A549 (cell line): ENCODE measurements at regions not wholly inside any gene's neighbourhood (a gene's known extent, or its start where the extent isn't known, plus 50 kb on each side); places are given as distances from the start of the nearest gene placed in this dataset.

Source experiments
- ATAC-seq, 2 experiments: fragments of 200-7000 bp in 1 of 2; fragments of >200 bp in 1 of 2; cut with Nextera tagmentation in 1 of 2; cut with Tn5 transposase in 1 of 2; 3 replicates each; pipeline versions ENCODE4 v1.8.0 to v1.9.1; 2018 to 2020; ENCODE audit warnings: mild to moderate bottlenecking in 1 of 2, moderate library complexity in 1 of 2
- CTCF ChIA-PET: fragments of 300-600 bp; sonication (Branson Sonifier 250); formaldehyde crosslinking; extraction: SDS; loops from one replicate; lab custom pipeline; 2021; ENCODE audit warnings: antibody characterized with exemption, inconsistent platforms; lab: Yijun Ruan, JAX
- POLR2A ChIA-PET: fragments of 350-600 bp; formaldehyde crosslinking; extraction: SDS; loops from one replicate; lab custom pipeline; 2021; ENCODE audit warnings: antibody characterized with exemption, inconsistent platforms; lab: Yijun Ruan, JAX
- DNase-seq, 2 experiments: peaks; one replicate each; pipeline versions ENCODE4 v3.0.0 to v3.0.0-alpha.2; 2011 to 2016; ENCODE audit warnings: low read depth in 1 of 2, low spot score in 1 of 2
- FAIRE-seq: peaks from 2 replicates; lab custom pipeline; 2011; peaks lifted over from hg19 to GRCh38; lab: Jason Lieb, UNC
- H3K27ac ChIP-seq, 2 experiments: fragments of >200 bp; sonication (Bioruptor Twin); formaldehyde crosslinking; 3 replicates each; pipeline ENCODE4 v1.5.1; 2016 to 2017
- H3K4me1 ChIP-seq: fragments of >200 bp; sonication (Bioruptor Twin); formaldehyde crosslinking; 3 replicates; pipeline ENCODE4 v1.6.1; 2016
- H3K4me2 ChIP-seq: fragments of >200 bp; sonication (Bioruptor Twin); formaldehyde crosslinking; 3 replicates; pipeline ENCODE4 v1.6.1; 2016
- H3K4me3 ChIP-seq: fragments of >200 bp; sonication (Bioruptor Twin); formaldehyde crosslinking; 3 replicates; pipeline ENCODE4 v1.5.1; 2016
- H3K9me3 ChIP-seq: fragments of >200 bp; sonication (Bioruptor Twin); formaldehyde crosslinking; 3 replicates; pipeline ENCODE4 v1.6.1; 2016
- BHLHE40 ChIP-seq: IDR thresholded peaks from 2 replicates; pipeline ENCODE4 v1.6.1; 2012; ENCODE audit warnings: low read depth, low read length, inconsistent platforms
- CEBPB ChIP-seq, 2 experiments: fragments of >200 bp in 1 of 2; sonication (Bioruptor Twin) in 1 of 2; formaldehyde crosslinking in 1 of 2; IDR thresholded peaks; 2 replicates each; pipeline ENCODE4 v1.6.1; 2012 to 2016
- CHD2 ChIP-seq: fragments of 150-350 bp; IDR thresholded peaks from 2 replicates; pipeline ENCODE4 v1.6.1; 2014; ENCODE audit warnings: low read length; ENCODE audit not compliant: partially characterized antibody
- EHF ChIP-seq: fragments of 250-450 bp; sonication (Bioruptor Pico); IDR thresholded peaks from 2 replicates; pipeline ENCODE4 v1.5.0; 2020; ENCODE audit warnings: mild to moderate bottlenecking
- EP300 ChIP-seq, 2 experiments: fragments of >200 bp; sonication (Bioruptor Twin); formaldehyde crosslinking; IDR thresholded peaks; 2 replicates in 1 of 2; 3 replicates in 1 of 2; pipeline ENCODE4 v1.6.1; 2016 to 2017
- HEYL ChIP-seq: fragments of 250-450 bp; sonication (Bioruptor Pico); IDR thresholded peaks from 2 replicates; pipeline ENCODE4 v1.8.0; 2021; ENCODE audit warnings: mild to moderate bottlenecking, moderate library complexity
- HOXA7 ChIP-seq: fragments of 250-450 bp; sonication (Bioruptor Pico); IDR thresholded peaks from 2 replicates; pipeline ENCODE4 v1.5.0; 2020; ENCODE audit warnings: mild to moderate bottlenecking, moderate library complexity
- HOXB13 ChIP-seq: fragments of 250-450 bp; sonication (Bioruptor Pico); IDR thresholded peaks from 2 replicates; pipeline ENCODE4 v1.5.0; 2020; ENCODE audit warnings: low read depth, mild to moderate bottlenecking, moderate library complexity
- HOXB5 ChIP-seq: fragments of 250-450 bp; sonication (Bioruptor Pico); IDR thresholded peaks from 2 replicates; pipeline ENCODE4 v1.5.0; 2020; ENCODE audit warnings: mild to moderate bottlenecking, moderate library complexity
- KDM1A ChIP-seq: fragments of 200-600 bp; sonication (generic); IDR thresholded peaks from 2 replicates; pipeline ENCODE4 v1.6.1; 2016; ENCODE audit warnings: low read depth, mild to moderate bottlenecking
- KDM5A ChIP-seq: fragments of 200-600 bp; sonication (generic); IDR thresholded peaks from 2 replicates; pipeline ENCODE4 v1.6.1; 2016; ENCODE audit warnings: antibody characterized with exemption, mild to moderate bottlenecking
- MAZ ChIP-seq: fragments of 150-350 bp; IDR thresholded peaks from 2 replicates; pipeline ENCODE4 v1.6.1; 2014; ENCODE audit warnings: antibody characterized with exemption, low read depth, low read length, borderline replicate concordance
- MYC ChIP-seq: IDR thresholded peaks from 2 replicates; pipeline ENCODE4 v1.6.1; 2012; ENCODE audit warnings: mild to moderate bottlenecking, inconsistent platforms, low read length, improper control_type of control experiment, borderline replicate concordance
- NFE2L2 ChIP-seq: fragments of 150-350 bp; conservative IDR thresholded peaks from 2 replicates; pipeline ENCODE4 v1.6.1; 2014; ENCODE audit warnings: low read length
- POLR2AphosphoS2 ChIP-seq: conservative IDR thresholded peaks from 2 replicates; pipeline ENCODE4 v1.6.1; 2012; ENCODE audit warnings: low read length, improper control_type of control experiment, inconsistent platforms
- RAD21 ChIP-seq, 2 experiments: fragments of >200 bp in 1 of 2; sonication (Bioruptor Twin) in 1 of 2; formaldehyde crosslinking in 1 of 2; IDR thresholded peaks in 1 of 2; conservative IDR thresholded peaks in 1 of 2; 2 replicates in 1 of 2; 3 replicates in 1 of 2; pipeline ENCODE4 v1.6.1; 2012 to 2018; ENCODE audit warnings: inconsistent platforms in 1 of 2
- RARB ChIP-seq: fragments of 250-450 bp; sonication (Bioruptor Pico); IDR thresholded peaks from 2 replicates; pipeline ENCODE4 v1.8.0; 2021; ENCODE audit warnings: mild to moderate bottlenecking, moderate library complexity
- RFX5 ChIP-seq: fragments of 450-650 bp; IDR thresholded peaks from 2 replicates; pipeline ENCODE4 v1.7.1; 2014; ENCODE audit warnings: antibody characterized with exemption, mild to moderate bottlenecking, moderate library complexity
- SMC3 ChIP-seq: fragments of >200 bp; sonication (Bioruptor Twin); formaldehyde crosslinking; IDR thresholded peaks from 3 replicates; pipeline ENCODE4 v1.6.1; 2018; ENCODE audit warnings: inconsistent platforms
- TFCP2L1 ChIP-seq: fragments of 250-450 bp; sonication (Bioruptor Pico); IDR thresholded peaks from 2 replicates; pipeline ENCODE4 v1.5.0; 2021; ENCODE audit warnings: mild to moderate bottlenecking
- ZNF302 ChIP-seq: fragments of 250-450 bp; sonication (Bioruptor Pico); IDR thresholded peaks from 2 replicates; pipeline ENCODE4 v1.9.0; 2021; ENCODE audit warnings: inconsistent platforms, mild to moderate bottlenecking, moderate library complexity
- ZSCAN20 ChIP-seq: fragments of 250-450 bp; sonication (Bioruptor Pico); IDR thresholded peaks from 2 replicates; pipeline ENCODE4 v1.8.0; 2022; ENCODE audit warnings: mild to moderate bottlenecking, moderate library complexity
- WGBS: methylation state at CpG from one replicate; pipeline ENCODE4 v1.1.6; 2017; ENCODE audit errors: missing lambda C conversion rate; 5-methylcytosine and 5-hydroxymethylcytosine counted together
- TF ChIP-seq, protein P1 (sequence below): fragments of 200-600 bp; sonication (generic); IDR thresholded peaks from 2 replicates; pipeline ENCODE4 v1.6.1; 2016; ENCODE audit warnings: antibody characterized with exemption, mild to moderate bottlenecking, moderate library complexity
- TF ChIP-seq, protein P2 (sequence below): IDR thresholded peaks from 2 replicates; pipeline ENCODE4 v1.6.1; 2012
- TF ChIP-seq, protein P3 (sequence below): IDR thresholded peaks from 2 replicates; pipeline ENCODE4 v1.6.1; 2012; ENCODE audit warnings: low read depth, borderline replicate concordance

DNA sequence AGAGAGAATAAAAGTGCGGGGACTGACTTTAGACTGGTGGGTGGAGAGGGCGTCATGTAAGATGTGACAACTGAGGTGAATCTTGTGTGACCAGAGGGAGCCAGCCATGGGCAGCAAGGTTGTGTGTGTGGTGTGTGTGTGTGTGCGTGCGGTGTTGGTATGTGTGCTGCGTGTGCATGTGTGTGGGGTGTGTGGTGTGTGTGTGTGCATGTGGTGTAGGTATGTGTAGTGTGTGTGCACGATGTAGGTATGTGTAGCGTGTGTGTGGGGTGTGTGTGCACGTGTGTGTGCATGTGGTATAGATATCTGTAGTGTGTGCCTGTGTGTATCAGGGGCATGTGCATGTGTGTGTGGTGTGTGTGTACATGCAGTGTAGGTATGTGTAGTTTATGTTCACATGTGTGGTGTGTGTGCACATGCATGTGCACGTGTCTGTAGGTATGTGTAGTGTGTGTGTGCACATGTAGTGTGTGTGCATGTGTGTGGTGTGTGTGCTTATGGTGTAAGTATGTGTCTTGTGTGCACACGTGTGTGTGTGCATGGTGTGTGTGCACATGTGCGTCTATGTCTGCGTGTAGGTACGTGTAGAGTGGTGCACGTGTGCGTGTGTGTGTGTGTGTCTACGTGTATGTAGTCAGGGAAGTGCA is 312.3 kb upstream of the MKI67 start:
- ChIA-PET CTCF (no interaction called here), POLR2A (no interaction called here)
- 29% methylated on average over 16 of the region's 16 CpGs for WGBS
- ATAC-seq (no peak), FAIRE-seq (no peak), DNase-seq (no peak)
- TF ChIP-seq SMC3 = no peak
- H3K4me2 ChIP-seq = no peak overlapping the region
- no peak overlapping the region for H3K4me3 ChIP-seq
- no peak overlapping the region for H3K27ac ChIP-seq
- H3K9me3 ChIP-seq = no peaks in the 10 kb centered on the region
- H3K4me1 ChIP-seq = no peaks in the 10 kb centered on the region

DNA sequence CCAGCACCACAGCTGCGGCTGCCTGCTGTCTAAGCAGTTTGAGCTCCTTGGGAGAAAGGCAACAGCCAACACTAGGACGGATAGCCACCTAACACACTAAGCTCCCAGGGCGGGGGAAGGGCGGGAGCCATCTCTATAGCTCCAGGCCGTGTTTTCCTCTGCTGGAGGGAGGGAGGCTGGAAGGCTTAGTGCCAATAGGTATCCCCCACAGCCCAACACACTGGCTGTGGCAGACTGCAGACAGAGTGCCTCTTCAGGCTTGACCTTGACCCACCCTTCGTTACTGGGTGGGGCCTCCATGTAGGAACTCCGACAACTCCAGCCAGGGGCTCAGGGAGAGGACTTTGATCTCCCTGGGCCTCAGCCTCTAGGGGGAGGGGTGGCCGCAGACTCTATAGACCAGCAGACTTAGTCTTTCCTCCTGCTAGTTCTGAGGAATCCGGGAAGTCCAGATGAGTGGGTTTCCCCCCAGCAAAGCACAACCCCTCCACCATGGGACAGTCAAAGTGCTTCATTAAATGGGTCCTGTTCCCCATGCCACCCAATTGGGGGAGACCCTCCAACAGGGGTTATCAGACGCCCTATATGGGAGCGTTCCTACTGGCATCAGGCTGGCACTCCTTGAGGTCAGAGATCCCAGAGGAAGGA is 314.4 kb upstream of the MKI67 start:
- no peaks in the 10 kb centered on the region for H3K4me1 ChIP-seq
- H3K9me3 ChIP-seq = no peaks in the 10 kb centered on the region
- TF ChIP-seq RFX5 (no peak), ZSCAN20 (CRISPR knock-in tag) (no peak), MYC (no peak), ZNF302 (CRISPR knock-in tag) (no peak), HOXB5 (CRISPR knock-in tag) (no peak), HOXB13 (no peak), CHD2 (no peak), MAZ (no peak), EHF (CRISPR knock-in tag) (no peak), KDM1A (no peak), HEYL (no peak), RARB (CRISPR knock-in tag) (no peak), POLR2AphosphoS2 (no peak), HOXA7 (CRISPR knock-in tag) (no peak), BHLHE40 (no peak)
- TF ChIP-seq, protein P1, sequence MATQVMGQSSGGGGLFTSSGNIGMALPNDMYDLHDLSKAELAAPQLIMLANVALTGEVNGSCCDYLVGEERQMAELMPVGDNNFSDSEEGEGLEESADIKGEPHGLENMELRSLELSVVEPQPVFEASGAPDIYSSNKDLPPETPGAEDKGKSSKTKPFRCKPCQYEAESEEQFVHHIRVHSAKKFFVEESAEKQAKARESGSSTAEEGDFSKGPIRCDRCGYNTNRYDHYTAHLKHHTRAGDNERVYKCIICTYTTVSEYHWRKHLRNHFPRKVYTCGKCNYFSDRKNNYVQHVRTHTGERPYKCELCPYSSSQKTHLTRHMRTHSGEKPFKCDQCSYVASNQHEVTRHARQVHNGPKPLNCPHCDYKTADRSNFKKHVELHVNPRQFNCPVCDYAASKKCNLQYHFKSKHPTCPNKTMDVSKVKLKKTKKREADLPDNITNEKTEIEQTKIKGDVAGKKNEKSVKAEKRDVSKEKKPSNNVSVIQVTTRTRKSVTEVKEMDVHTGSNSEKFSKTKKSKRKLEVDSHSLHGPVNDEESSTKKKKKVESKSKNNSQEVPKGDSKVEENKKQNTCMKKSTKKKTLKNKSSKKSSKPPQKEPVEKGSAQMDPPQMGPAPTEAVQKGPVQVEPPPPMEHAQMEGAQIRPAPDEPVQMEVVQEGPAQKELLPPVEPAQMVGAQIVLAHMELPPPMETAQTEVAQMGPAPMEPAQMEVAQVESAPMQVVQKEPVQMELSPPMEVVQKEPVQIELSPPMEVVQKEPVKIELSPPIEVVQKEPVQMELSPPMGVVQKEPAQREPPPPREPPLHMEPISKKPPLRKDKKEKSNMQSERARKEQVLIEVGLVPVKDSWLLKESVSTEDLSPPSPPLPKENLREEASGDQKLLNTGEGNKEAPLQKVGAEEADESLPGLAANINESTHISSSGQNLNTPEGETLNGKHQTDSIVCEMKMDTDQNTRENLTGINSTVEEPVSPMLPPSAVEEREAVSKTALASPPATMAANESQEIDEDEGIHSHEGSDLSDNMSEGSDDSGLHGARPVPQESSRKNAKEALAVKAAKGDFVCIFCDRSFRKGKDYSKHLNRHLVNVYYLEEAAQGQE = no peak
- TF ChIP-seq, protein P2, sequence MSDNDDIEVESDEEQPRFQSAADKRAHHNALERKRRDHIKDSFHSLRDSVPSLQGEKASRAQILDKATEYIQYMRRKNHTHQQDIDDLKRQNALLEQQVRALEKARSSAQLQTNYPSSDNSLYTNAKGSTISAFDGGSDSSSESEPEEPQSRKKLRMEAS = no peak
- TF ChIP-seq, protein P3, sequence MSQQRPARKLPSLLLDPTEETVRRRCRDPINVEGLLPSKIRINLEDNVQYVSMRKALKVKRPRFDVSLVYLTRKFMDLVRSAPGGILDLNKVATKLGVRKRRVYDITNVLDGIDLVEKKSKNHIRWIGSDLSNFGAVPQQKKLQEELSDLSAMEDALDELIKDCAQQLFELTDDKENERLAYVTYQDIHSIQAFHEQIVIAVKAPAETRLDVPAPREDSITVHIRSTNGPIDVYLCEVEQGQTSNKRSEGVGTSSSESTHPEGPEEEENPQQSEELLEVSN = no peak
- 15% methylated on average over 6 of the region's 11 CpGs for WGBS
- FAIRE-seq (no peak), DNase-seq (no peak), ATAC-seq (no peak)
- no peak overlapping the region for H3K4me3 ChIP-seq
- no peak overlapping the region for H3K27ac ChIP-seq
- POLR2A ChIA-PET = no interaction called here
- CTCF ChIA-PET = no interaction called here
- no peak overlapping the region for H3K4me2 ChIP-seq

DNA sequence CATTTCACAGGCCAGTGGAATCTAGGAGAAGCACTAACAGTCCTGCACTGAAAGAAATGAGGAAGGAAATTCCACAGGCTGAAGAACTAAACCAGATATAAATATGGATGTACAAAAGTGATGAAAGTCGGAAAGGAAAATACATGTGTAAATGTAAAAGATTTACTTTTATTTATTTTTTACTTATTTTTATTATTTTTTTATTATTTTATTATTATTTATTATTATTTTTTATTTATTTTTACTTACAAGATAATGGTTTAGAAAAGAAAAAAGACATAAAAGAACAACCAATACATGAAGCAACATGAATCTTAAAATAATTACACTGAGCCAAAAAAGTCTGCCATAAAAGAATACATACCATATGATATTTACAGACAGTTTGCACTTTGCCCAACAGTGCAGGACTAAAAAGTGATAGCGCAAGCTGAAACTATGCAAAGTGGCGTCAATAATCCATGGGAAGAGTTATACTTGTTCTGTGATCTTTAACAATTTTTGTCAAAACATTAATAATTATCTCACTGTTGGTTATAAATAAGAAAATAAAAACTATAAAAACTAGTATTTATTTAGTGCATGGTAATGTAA is 317.8 kb upstream of the MKI67 start:
- no peak overlapping the region for H3K4me2 ChIP-seq
- DNase-seq (no peak), ATAC-seq (no peak), FAIRE-seq (no peak)
- ChIA-PET POLR2A (no interaction called here), CTCF (no interaction called here)
- 40% methylated on average over 3 of the region's 3 CpGs for WGBS
- no peak overlapping the region for H3K27ac ChIP-seq
- H3K9me3 ChIP-seq = no peaks in the 10 kb centered on the region
- no peak overlapping the region for H3K4me3 ChIP-seq
- no peaks in the 10 kb centered on the region for H3K4me1 ChIP-seq
- TF ChIP-seq EP300 (IDR thresholded peaks at IDR 0.05) = no peak
- no peak for TF ChIP-seq MYC
- TF ChIP-seq, protein P1 = no peak
- no peak for TF ChIP-seq BHLHE40
- TF ChIP-seq CEBPB (IDR thresholded peaks at IDR 0.05) = no peak
- TF ChIP-seq, protein P2 = no peak
- TF ChIP-seq TFCP2L1 = no peak
- no peak for TF ChIP-seq KDM5A
- TF ChIP-seq NFE2L2 = no peak
- TF ChIP-seq ZSCAN20 (CRISPR knock-in tag) = no peak
- no peak for TF ChIP-seq RAD21 (conservative IDR thresholded peaks at IDR 0.05 in 1 of 2, IDR thresholded peaks at IDR 0.05 in 1 of 2)
